GM13976 (cell line): ENCODE measurements at regions not wholly inside any gene's neighbourhood (a gene's known extent, or its start where the extent isn't known, plus 50 kb on each side); places are given as distances from the start of the nearest gene placed in this dataset.

Source experiments
- DNase-seq: peaks from one replicate; pipeline ENCODE4 v3.0.0; 2012; ENCODE audit warnings: low spot score
- CTCF ChIP-seq: IDR thresholded peaks from 2 replicates; pipeline ENCODE4 v1.5.1; 2012; ENCODE audit warnings: borderline replicate concordance, mild to moderate bottlenecking; ENCODE audit not compliant: insufficient read depth; ENCODE audit errors: extremely low read depth, missing control alignments, control extremely low read depth
- in situ Hi-C: fragments of 300-500 bp; cut with MboI; formaldehyde crosslinking; loops from one replicate; pipeline ENCODE4 v1.12.0; 2022; ENCODE audit warnings: low sequenced_read_pairs, mixed read lengths, inconsistent platforms; ENCODE audit not compliant: unreplicated experiment

DNA sequence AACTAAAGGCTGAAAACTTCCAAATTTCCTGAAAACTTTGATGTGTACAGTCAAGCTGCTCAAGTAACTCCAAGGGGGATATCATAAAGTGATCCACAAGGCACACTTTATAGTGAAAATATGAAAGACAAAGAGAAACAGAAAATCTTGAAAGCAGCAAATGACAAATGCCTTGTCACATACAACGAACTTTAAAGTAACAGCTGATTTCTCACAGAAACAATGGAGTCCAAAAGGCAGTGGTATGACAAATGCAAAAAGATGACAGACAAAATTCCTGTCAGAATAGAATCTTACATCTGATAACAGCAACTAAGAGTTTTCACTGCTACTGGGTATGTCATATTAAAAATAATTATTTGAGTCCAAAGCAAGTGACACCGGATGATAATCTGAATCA, 1602.3 kb upstream of the PRR20A start:
- in situ Hi-C loops, result no loop called here
- no peak for TF ChIP-seq CTCF
- no peak for DNase-seq

DNA sequence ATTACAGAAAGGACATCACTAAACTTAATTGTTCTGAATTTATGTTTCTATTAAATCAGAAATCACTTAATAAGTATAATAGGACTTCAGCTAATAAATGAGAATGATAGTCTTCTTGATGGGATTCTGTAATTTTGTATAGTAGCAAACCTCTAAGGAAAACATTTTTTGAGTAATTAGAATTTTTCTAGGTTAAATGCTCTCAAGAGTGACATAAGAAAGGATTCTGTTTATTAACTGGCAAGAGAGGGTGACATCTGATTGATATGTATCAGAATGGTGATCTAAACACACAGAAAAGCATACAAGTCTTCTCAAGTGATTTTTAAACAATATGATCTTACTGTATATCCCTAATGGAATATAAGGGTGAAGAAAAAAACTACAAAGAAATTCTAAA, 1597.7 kb upstream of the PRR20A start:
- in situ Hi-C loops, result no loop called here
- DNase-seq, result no peak
- TF ChIP-seq CTCF, result no peak

GRCh38 chr13:55550624-55551023, 1590.1 kb upstream of the PRR20A start:
- DNase-seq, result no peak
- in situ Hi-C loops, result no loop called here
- TF ChIP-seq CTCF, result no peak

DNA sequence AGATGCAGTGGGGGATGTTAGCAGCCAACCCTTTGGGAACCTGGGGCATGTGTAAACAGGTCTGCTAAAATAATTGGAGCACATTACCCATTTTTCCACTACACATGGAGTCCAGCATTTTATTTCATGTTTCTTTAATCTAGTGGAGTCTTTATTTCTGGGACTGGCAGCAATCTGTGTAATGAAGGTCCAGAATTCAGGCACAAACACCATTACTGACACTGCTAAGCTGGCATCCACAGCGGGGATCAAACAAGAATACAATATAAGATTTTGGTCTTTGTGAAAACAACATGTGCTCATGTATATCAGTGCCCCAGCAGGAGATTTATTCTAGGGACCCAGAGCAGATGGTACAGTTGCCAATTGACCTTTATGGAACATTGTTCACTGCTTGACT, 1587.0 kb upstream of the PRR20A start:
- no peak for DNase-seq

GRCh38 chr13:55554741-55555140, 1586.0 kb upstream of the PRR20A start:
- no peak for TF ChIP-seq CTCF
- in situ Hi-C loops, result no loop called here
- DNase-seq, result no peak

More for the DNA sequence above, 1587.0 kb upstream of the PRR20A start:
- no peak for TF ChIP-seq CTCF
- in situ Hi-C loops, result no loop called here

DNA sequence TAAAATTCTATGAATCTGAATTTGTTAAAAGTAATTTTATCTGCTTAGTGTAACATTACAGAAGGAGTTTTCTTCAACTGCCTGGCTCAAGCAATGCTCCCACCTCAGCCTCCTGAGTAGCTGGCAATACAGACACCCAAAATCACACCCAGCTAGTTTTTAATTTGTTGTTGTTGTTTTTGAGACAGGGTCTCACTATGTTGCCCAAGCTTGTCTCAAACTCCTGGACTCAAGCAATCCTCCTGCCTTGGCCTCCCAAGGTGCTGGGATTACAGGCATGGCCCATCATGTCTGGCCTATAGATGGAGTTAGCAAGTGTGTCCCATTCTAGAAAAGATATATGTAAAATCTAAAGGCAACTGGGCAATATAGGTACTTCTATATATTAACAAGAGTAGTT, 1580.4 kb upstream of the PRR20A start:
- no peak for TF ChIP-seq CTCF
- in situ Hi-C loops, result no loop called here
- DNase-seq, result no peak

DNA sequence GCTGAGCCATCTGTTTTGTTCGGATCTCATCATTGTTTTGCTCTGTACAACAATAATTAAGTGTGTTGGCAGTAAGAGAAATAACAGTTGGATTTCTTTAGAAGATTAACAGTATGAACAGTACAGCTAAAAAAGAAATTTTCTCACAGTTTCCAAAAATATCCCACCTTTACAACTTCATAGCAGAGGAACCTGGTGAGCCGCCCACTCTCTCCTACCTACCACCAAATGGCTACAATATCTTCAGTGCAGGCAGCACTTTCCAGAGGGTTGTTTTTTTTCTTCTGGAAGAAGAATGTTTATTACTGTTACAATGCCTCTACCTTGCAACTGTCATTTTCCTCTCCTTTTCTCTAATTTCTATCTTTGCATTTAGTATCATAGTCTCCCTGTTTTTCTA, 1577.5 kb upstream of the PRR20A start:
- DNase-seq, result no peak
- in situ Hi-C loops, result no loop called here
- no peak for TF ChIP-seq CTCF
